Lower leg skin (tissue), 3 donors: ENCODE measurements at regions not wholly inside any gene's neighbourhood (a gene's known extent, or its start where the extent isn't known, plus 50 kb on each side); places are given as distances from the start of the nearest gene placed in this dataset.

ENCODE experiments used
- POLR2A ChIP-seq, 2 donors: fragments of 450-650 bp; IDR thresholded peaks; one replicate each; pipeline ENCODE4 v1.6.1; 2016 to 2017; ENCODE audit warnings: antibody characterized with exemption in 2 of 2, mild to moderate bottlenecking in 1 of 2, moderate library complexity in 1 of 2
- TF ChIP-seq, protein P1 (sequence below), 3 donors: fragments of 450-650 bp; IDR thresholded peaks; one replicate each; pipeline ENCODE4 v1.5.1; 2016; ENCODE audit warnings: antibody characterized with exemption in 3 of 3, mild to moderate bottlenecking in 3 of 3, moderate library complexity in 2 of 3

DNA sequence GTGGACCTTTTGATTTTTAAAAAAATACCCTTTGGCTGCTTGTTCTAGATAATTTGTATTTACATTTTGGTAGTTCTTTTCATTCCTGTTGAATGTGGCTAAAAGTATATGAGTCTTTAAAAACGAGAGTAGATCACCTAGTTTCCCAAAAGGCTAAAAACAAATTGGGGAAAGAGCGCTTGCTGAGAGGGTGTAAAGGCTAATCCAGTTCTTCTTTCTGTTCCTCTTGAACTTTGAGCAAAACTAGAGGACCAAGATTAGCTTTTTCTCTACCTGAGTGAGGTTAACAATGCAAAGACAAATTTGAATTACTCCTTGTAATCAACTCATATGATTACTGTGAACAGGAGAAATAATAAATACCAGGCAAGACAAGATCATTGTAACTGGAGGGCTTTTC lies 2513.2 kb downstream of the PCDH9 start:
- TF ChIP-seq, protein P1, sequence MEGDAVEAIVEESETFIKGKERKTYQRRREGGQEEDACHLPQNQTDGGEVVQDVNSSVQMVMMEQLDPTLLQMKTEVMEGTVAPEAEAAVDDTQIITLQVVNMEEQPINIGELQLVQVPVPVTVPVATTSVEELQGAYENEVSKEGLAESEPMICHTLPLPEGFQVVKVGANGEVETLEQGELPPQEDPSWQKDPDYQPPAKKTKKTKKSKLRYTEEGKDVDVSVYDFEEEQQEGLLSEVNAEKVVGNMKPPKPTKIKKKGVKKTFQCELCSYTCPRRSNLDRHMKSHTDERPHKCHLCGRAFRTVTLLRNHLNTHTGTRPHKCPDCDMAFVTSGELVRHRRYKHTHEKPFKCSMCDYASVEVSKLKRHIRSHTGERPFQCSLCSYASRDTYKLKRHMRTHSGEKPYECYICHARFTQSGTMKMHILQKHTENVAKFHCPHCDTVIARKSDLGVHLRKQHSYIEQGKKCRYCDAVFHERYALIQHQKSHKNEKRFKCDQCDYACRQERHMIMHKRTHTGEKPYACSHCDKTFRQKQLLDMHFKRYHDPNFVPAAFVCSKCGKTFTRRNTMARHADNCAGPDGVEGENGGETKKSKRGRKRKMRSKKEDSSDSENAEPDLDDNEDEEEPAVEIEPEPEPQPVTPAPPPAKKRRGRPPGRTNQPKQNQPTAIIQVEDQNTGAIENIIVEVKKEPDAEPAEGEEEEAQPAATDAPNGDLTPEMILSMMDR (IDR thresholded peaks at IDR 0.05): no peak
- TF ChIP-seq POLR2A (IDR thresholded peaks at IDR 0.05): no peak
